Smooth muscle cell (in vitro differentiated cells): ENCODE measurements at regions not wholly inside any gene's neighbourhood (a gene's known extent, or its start where the extent isn't known, plus 50 kb on each side); places are given as distances from the start of the nearest gene placed in this dataset.

Experiments used
- DNase-seq: peaks from one replicate; lab custom pipeline; 2025; ENCODE audit not compliant: unreplicated experiment; lab: John Stamatoyannopoulos, UW
- H2AFZ ChIP-seq: fragments of 200-600 bp; sonication (generic); 2 replicates; pipeline ENCODE4 v1.6.0; 2016; ENCODE audit warnings: antibody characterized with exemption, low read depth, mild to moderate bottlenecking
- H3F3A ChIP-seq: fragments of 200-600 bp; sonication (generic); 2 replicates; pipeline ENCODE4 v1.6.0; 2017; ENCODE audit warnings: antibody characterized with exemption, low read depth
- H3K27ac ChIP-seq: fragments of 200-600 bp; sonication (generic); 2 replicates; pipeline ENCODE4 v1.5.1; 2016; ENCODE audit warnings: low read depth, mild to moderate bottlenecking
- H3K27me3 ChIP-seq: fragments of 200-600 bp; sonication (generic); 2 replicates; pipeline ENCODE4 v1.6.1; 2016; ENCODE audit warnings: low read depth, mild to moderate bottlenecking
- H3K36me3 ChIP-seq: fragments of 200-600 bp; sonication (generic); 2 replicates; pipeline ENCODE4 v1.5.1; 2016; ENCODE audit warnings: low read depth
- H3K4me1 ChIP-seq: fragments of 200-600 bp; sonication (generic); 2 replicates; pipeline ENCODE4 v1.5.1; 2016; ENCODE audit warnings: low read depth
- H3K4me2 ChIP-seq: fragments of 200-600 bp; sonication (generic); 2 replicates; pipeline ENCODE4 v1.6.0; 2016; ENCODE audit warnings: mild to moderate bottlenecking
- H3K4me3 ChIP-seq: fragments of 200-600 bp; sonication (generic); 2 replicates; pipeline ENCODE4 v1.5.1; 2016; ENCODE audit warnings: mild to moderate bottlenecking
- H3K79me2 ChIP-seq: fragments of 200-600 bp; sonication (generic); 2 replicates; pipeline ENCODE4 v1.6.0; 2016; ENCODE audit warnings: low read depth, mild to moderate bottlenecking
- H3K9ac ChIP-seq: fragments of 200-600 bp; sonication (generic); 2 replicates; pipeline ENCODE4 v1.6.0; 2016; ENCODE audit warnings: low read depth
- H3K9me3 ChIP-seq: fragments of 200-600 bp; sonication (generic); replicated peaks from 2 replicates; pipeline ENCODE4 v1.5.1; 2016; ENCODE audit warnings: low read depth
- H4K20me1 ChIP-seq: fragments of 200-600 bp; sonication (generic); 2 replicates; pipeline ENCODE4 v1.6.0; 2016; ENCODE audit warnings: low read depth
- WGBS: methylation state at CpG from one replicate; pipeline ENCODE4 v1.1.7; 2016; ENCODE audit warnings: low lambda C conversion rate; 5-methylcytosine and 5-hydroxymethylcytosine counted together
- TF ChIP-seq, protein P1 (sequence below): fragments of 200-600 bp; sonication (generic); IDR thresholded peaks from 2 replicates; pipeline ENCODE4 v1.5.1; 2017; ENCODE audit warnings: borderline replicate concordance, mild to moderate bottlenecking, antibody characterized with exemption; ENCODE audit not compliant: insufficient read depth, poor library complexity, severe bottlenecking

DNA sequence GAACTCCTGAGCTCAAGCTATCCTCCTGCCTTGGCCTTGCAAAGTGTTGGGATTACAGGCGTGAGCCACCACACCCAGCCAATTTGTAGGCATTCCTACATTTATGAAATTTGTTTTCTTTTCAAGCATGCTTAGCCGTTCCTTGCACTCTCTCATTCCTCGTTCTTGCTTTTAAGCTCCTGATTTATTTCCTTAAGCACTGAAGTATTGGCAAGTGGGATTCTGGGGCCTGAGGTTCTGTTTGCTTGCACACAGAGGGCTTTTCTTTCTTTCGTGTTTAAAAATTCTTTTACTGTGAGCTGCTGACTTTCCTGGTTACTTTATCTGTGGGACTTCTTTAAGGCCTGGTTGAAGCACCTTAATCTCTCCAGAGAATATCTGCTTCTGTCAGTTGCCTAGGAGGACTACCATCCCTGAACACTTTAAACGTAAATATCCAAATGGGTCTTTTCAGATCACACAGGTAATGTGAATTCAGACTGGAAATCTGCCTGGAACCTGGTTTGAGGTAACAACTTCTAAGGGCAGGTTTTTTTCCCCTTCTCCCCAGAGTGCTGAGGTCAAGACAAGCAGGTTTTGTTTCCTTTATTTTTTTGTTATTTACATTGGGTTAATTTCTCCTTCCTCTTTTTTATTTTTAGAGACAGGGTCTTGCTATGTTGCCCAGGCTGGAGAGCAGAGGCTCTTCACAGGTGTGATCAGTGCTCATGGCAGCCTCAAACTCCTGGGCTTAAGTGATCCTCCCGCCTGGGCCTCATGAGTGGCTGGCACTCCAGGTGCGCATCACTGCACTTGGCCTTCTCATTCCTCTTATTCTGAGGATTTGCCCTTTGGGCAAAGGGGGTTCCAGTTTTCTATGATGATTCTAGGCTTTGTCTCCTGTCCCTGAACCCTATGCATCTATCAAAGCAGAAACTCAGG lies 102.9 kb downstream of the PFKFB3 start:
- H4K20me1 ChIP-seq = no peaks in the 10 kb centered on the region
- H2AFZ ChIP-seq = no peak overlapping the region
- 83% methylated on average over 7 of the region's 7 CpGs for WGBS
- H3K79me2 ChIP-seq = no peaks in the 10 kb centered on the region
- no peaks in the 10 kb centered on the region for H3K27me3 ChIP-seq
- no peak overlapping the region for H3K27ac ChIP-seq
- no peaks in the 10 kb centered on the region for H3K36me3 ChIP-seq
- H3K9me3 ChIP-seq = no peaks in the 10 kb centered on the region
- H3K4me3 ChIP-seq = no peak overlapping the region
- H3F3A ChIP-seq = no peaks in the 10 kb centered on the region
- H3K4me1 ChIP-seq = no peaks in the 10 kb centered on the region
- H3K4me2 ChIP-seq = no peak overlapping the region
- no peak overlapping the region for H3K9ac ChIP-seq
- no peak for DNase-seq
- TF ChIP-seq, protein P1, sequence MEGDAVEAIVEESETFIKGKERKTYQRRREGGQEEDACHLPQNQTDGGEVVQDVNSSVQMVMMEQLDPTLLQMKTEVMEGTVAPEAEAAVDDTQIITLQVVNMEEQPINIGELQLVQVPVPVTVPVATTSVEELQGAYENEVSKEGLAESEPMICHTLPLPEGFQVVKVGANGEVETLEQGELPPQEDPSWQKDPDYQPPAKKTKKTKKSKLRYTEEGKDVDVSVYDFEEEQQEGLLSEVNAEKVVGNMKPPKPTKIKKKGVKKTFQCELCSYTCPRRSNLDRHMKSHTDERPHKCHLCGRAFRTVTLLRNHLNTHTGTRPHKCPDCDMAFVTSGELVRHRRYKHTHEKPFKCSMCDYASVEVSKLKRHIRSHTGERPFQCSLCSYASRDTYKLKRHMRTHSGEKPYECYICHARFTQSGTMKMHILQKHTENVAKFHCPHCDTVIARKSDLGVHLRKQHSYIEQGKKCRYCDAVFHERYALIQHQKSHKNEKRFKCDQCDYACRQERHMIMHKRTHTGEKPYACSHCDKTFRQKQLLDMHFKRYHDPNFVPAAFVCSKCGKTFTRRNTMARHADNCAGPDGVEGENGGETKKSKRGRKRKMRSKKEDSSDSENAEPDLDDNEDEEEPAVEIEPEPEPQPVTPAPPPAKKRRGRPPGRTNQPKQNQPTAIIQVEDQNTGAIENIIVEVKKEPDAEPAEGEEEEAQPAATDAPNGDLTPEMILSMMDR = no peak

DNA sequence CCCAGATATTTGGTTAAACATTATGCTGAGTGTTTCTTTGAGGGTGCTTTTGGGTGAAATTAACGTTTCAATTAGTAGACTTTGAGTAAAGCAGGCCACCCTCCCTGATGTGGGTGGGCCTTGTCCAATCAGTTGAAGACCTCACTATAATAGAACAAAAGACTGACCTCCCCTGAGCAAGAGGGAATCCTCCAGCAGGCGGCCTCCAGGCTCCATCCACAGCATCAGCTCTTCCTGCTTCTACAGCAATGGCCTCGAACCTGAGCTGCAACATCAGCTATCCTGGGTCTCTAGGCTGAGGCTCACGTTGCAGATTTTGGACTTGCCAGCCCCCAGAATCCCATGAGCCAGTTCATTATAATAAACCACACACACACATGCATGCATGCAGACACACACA lies 104.2 kb downstream of the PFKFB3 start:
- Histone ChIP-seq H3F3A (no peaks in the 10 kb centered on the region), H3K36me3 (no peaks in the 10 kb centered on the region)
- WGBS = 88% methylated on average over 4 of the region's 4 CpGs

DNA sequence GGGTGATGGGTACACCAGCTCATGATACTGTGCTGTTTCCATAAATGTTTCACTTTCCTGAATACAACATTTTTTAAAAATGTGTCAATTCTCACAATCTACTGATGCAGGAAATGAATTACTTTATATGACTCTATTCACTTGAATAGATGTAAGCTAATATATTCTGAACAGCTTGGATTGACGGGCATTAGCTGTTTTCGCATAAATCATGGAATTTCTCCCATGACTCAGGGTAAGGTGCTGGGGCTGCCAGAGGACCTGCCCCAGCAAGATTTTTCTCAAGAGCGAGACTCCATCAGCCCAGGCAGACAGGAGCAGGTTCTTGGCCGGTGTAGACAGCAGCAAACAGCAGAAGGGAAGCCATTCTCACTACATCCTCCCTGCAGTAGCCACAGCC lies 107.1 kb downstream of the PFKFB3 start:
- H3K79me2 ChIP-seq = no peaks in the 10 kb centered on the region
- no peaks in the 10 kb centered on the region for H3F3A ChIP-seq
- H3K9me3 ChIP-seq = no peaks in the 10 kb centered on the region
- H3K4me3 ChIP-seq = no peak overlapping the region
- H3K4me2 ChIP-seq = no peak overlapping the region
- 77% methylated on average over 4 of the region's 4 CpGs for WGBS
- H4K20me1 ChIP-seq = no peaks in the 10 kb centered on the region
- H3K9ac ChIP-seq = no peak overlapping the region
- H3K4me1 ChIP-seq = no peaks in the 10 kb centered on the region
- H3K36me3 ChIP-seq = no peaks in the 10 kb centered on the region
- H3K27ac ChIP-seq = no peak overlapping the region
- no peak overlapping the region for H2AFZ ChIP-seq
- no peak for DNase-seq
- no peaks in the 10 kb centered on the region for H3K27me3 ChIP-seq
- TF ChIP-seq, protein P1 = no peak

More for the DNA sequence above, 104.2 kb downstream of the PFKFB3 start:
- H3K27ac ChIP-seq = no peak overlapping the region
- no peaks in the 10 kb centered on the region for H4K20me1 ChIP-seq
- no peaks in the 10 kb centered on the region for H3K79me2 ChIP-seq
- TF ChIP-seq, protein P1 = no peak
- H3K4me1 ChIP-seq = no peaks in the 10 kb centered on the region
- no peak overlapping the region for H3K4me3 ChIP-seq
- no peak overlapping the region for H3K4me2 ChIP-seq
- no peaks in the 10 kb centered on the region for H3K27me3 ChIP-seq
- no peak overlapping the region for H2AFZ ChIP-seq
- no peak for DNase-seq
- no peaks in the 10 kb centered on the region for H3K9me3 ChIP-seq
- no peak overlapping the region for H3K9ac ChIP-seq

DNA sequence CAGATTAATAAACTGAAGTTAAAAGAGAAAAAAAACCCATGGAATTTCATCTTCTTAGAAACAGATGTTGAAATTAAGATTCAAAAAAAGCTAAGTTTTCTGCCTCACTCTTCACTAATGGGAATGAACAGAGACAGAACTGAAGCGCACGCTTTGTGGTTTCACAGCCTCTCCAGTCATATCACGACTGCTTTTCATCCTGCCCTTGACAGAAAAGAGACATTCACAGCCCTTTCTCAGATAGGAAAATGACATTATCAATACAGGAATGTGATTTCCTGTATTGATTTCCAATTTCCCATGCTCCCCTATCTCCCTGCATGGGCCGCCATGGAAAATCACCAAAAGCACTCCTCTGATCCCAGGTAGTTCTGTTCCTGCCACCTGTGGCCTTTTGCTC lies 108.2 kb downstream of the PFKFB3 start:
- H3K4me2 ChIP-seq = no peak overlapping the region
- H3K27me3 ChIP-seq = no peaks in the 10 kb centered on the region
- no peak overlapping the region for H3K9ac ChIP-seq
- DNase-seq = no peak
- 92% methylated on average over 4 of the region's 4 CpGs for WGBS
- H3K27ac ChIP-seq = no peak overlapping the region
- TF ChIP-seq, protein P1 = no peak
- no peaks in the 10 kb centered on the region for H3K9me3 ChIP-seq
- H3F3A ChIP-seq = no peaks in the 10 kb centered on the region
- H4K20me1 ChIP-seq = no peaks in the 10 kb centered on the region
- no peaks in the 10 kb centered on the region for H3K36me3 ChIP-seq
- no peak overlapping the region for H3K4me3 ChIP-seq
- H2AFZ ChIP-seq = no peak overlapping the region
- no peaks in the 10 kb centered on the region for H3K79me2 ChIP-seq
- H3K4me1 ChIP-seq = no peaks in the 10 kb centered on the region
